Liver (tissue), 8 donors: ENCODE measurements at regions not wholly inside any gene's neighbourhood (a gene's known extent, or its start where the extent isn't known, plus 50 kb on each side); places are given as distances from the start of the nearest gene placed in this dataset.

Experiments
- DNase-seq: peaks from one replicate; pipeline ENCODE4 v3.0.0-alpha.2; 2017; ENCODE audit warnings: low spot score
- H3K27ac ChIP-seq, 2 donors: one replicate each; pipeline ENCODE4 v1.7.0; 2013; ENCODE audit warnings: inconsistent platforms in 2 of 2, low read length in 2 of 2, control low read depth in 1 of 2, low read depth in 1 of 2, mild to moderate bottlenecking in 1 of 2
- H3K27me3 ChIP-seq, 4 donors: one replicate each; pipeline versions ENCODE4 v1.6.1 to v1.7.0; 2013; ENCODE audit warnings: low read length in 3 of 4, inconsistent platforms in 1 of 4, mild to moderate bottlenecking in 1 of 4, moderate library complexity in 1 of 4; ENCODE audit not compliant: control insufficient read depth in 4 of 4, insufficient read depth in 4 of 4
- H3K36me3 ChIP-seq, 4 donors: one replicate each; pipeline versions ENCODE4 v1.6.1 to v1.7.0; 2013; ENCODE audit warnings: low read length in 3 of 4, mild to moderate bottlenecking in 3 of 4, low read depth in 1 of 4, moderate library complexity in 1 of 4; ENCODE audit not compliant: control insufficient read depth in 4 of 4, insufficient read depth in 3 of 4
- H3K4me1 ChIP-seq, 4 donors: one replicate each; pipeline versions ENCODE4 v1.6.1 to v1.7.0; 2013; ENCODE audit warnings: low read length in 3 of 4, mild to moderate bottlenecking in 3 of 4, moderate library complexity in 1 of 4; ENCODE audit not compliant: control insufficient read depth in 4 of 4, insufficient read depth in 4 of 4
- H3K4me3 ChIP-seq, 3 donors: one replicate each; pipeline versions ENCODE4 v1.6.1 to v1.7.0; 2013; ENCODE audit warnings: low read length in 3 of 3, control low read depth in 1 of 3, low read depth in 1 of 3, mild to moderate bottlenecking in 1 of 3
- H3K9ac ChIP-seq, 2 donors: one replicate each; pipeline ENCODE4 v1.7.0; 2013; ENCODE audit warnings: low read length in 2 of 2, mild to moderate bottlenecking in 2 of 2, moderate library complexity in 2 of 2, control low read depth in 1 of 2, low read depth in 1 of 2
- H3K9me3 ChIP-seq, 4 donors: one replicate each; pipeline versions ENCODE4 v1.6.1 to v1.7.0; 2013; ENCODE audit warnings: low read length in 3 of 4; ENCODE audit not compliant: control insufficient read depth in 4 of 4
- ATF3 ChIP-seq: IDR thresholded peaks from 2 replicates; pipeline ENCODE4 v1.6.1; 2016; ENCODE audit warnings: antibody characterized with exemption
- CTCF ChIP-seq: fragments of 150-350 bp; IDR thresholded peaks from 2 replicates; pipeline ENCODE4 v1.5.1; 2017; ENCODE audit warnings: improper control_type of control experiment, low read depth, low read length; ENCODE audit not compliant: missing input control
- EGR1 ChIP-seq, 2 donors: IDR thresholded peaks; 2 replicates each; pipeline ENCODE4 v1.6.1; 2016 to 2018; ENCODE audit warnings: antibody characterized with exemption in 2 of 2, low read depth in 2 of 2
- FOXA1 ChIP-seq: IDR thresholded peaks from 2 replicates; pipeline ENCODE4 v1.6.1; 2016; ENCODE audit warnings: antibody characterized with exemption
- FOXA2 ChIP-seq: IDR thresholded peaks from 2 replicates; pipeline ENCODE4 v1.6.1; 2016; ENCODE audit warnings: antibody characterized with exemption
- GABPA ChIP-seq, 2 donors: IDR thresholded peaks in 1 of 2; conservative IDR thresholded peaks in 1 of 2; 2 replicates each; pipeline ENCODE4 v1.6.1; 2016; ENCODE audit warnings: antibody characterized with exemption in 2 of 2, mild to moderate bottlenecking in 1 of 2, moderate library complexity in 1 of 2
- HNF4A ChIP-seq, 2 donors: conservative IDR thresholded peaks; 2 replicates each; pipeline ENCODE4 v1.6.1; 2016; ENCODE audit warnings: antibody characterized with exemption in 2 of 2, mild to moderate bottlenecking in 2 of 2
- HNF4G ChIP-seq: IDR thresholded peaks from 2 replicates; pipeline ENCODE4 v1.6.1; 2016; ENCODE audit warnings: antibody characterized with exemption
- JUND ChIP-seq, 2 donors: IDR thresholded peaks; 2 replicates each; pipeline ENCODE4 v1.6.1; 2016; ENCODE audit warnings: antibody characterized with exemption in 2 of 2
- MAX ChIP-seq: IDR thresholded peaks from 2 replicates; pipeline ENCODE4 v1.6.1; 2016; ENCODE audit warnings: antibody characterized with exemption
- NR2F2 ChIP-seq: IDR thresholded peaks from 2 replicates; pipeline ENCODE4 v1.6.1; 2016; ENCODE audit warnings: antibody characterized with exemption
- RAD21 ChIP-seq, 2 donors: IDR thresholded peaks; 2 replicates each; pipeline ENCODE4 v1.6.1; 2016; ENCODE audit warnings: antibody characterized with exemption in 2 of 2, mild to moderate bottlenecking in 2 of 2
- REST ChIP-seq: IDR thresholded peaks from 2 replicates; pipeline ENCODE4 v1.6.1; 2016; ENCODE audit warnings: antibody characterized with exemption, mild to moderate bottlenecking
- RXRA ChIP-seq, 2 donors: IDR thresholded peaks; 2 replicates each; pipeline ENCODE4 v1.6.1; 2017 to 2018; ENCODE audit warnings: antibody characterized with exemption in 2 of 2, mild to moderate bottlenecking in 1 of 2
- SP1 ChIP-seq: IDR thresholded peaks from 2 replicates; pipeline ENCODE4 v1.6.1; 2018; ENCODE audit warnings: antibody characterized with exemption, mild to moderate bottlenecking
- TAF1 ChIP-seq: conservative IDR thresholded peaks from 2 replicates; pipeline ENCODE4 v1.6.1; 2016; ENCODE audit warnings: antibody characterized with exemption, mild to moderate bottlenecking
- YY1 ChIP-seq: IDR thresholded peaks from 2 replicates; pipeline ENCODE4 v1.6.1; 2016; ENCODE audit warnings: antibody characterized with exemption, mild to moderate bottlenecking
- ZBTB33 ChIP-seq: IDR thresholded peaks from 2 replicates; pipeline ENCODE4 v1.6.1; 2016; ENCODE audit warnings: antibody characterized with exemption
- WGBS: extraction: QIAGEN DNeasy Blood & Tissue Kit; methylation state at CpG from one replicate; pipeline ENCODE4 v1.1.7; 2013; 5-methylcytosine and 5-hydroxymethylcytosine counted together
- donor health status: healthy.
- donor health status: healthy.
- donor health status: healthy.
- donor health status: healthy.
- donor health status: healthy.

- no peaks in the 10 kb centered on the region for H3K4me1 ChIP-seq
- H3K9me3 ChIP-seq: no peaks in the 10 kb centered on the region
- H3K4me3 ChIP-seq: no peak overlapping the region
- no peak overlapping the region for H3K9ac ChIP-seq
- peaks cover 0 to 4% (median 0%) of the 10 kb centered on the region in 4 donors for H3K27me3 ChIP-seq
- TF ChIP-seq RAD21 (IDR thresholded peaks at IDR 0.05) (no peak), ZBTB33 (no peak), TAF1 (no peak)
- no peak for DNase-seq
- H3K36me3 ChIP-seq: no peaks in the 10 kb centered on the region
- H3K27ac ChIP-seq: no peak overlapping the region
- 94% methylated on average over 10 of the region's 10 CpGs for WGBS
Observed at GRCh38 chr1:239874831-239875230, 216.9 kb upstream of the FMN2 start.

- DNase-seq: no peak
- no peaks in the 10 kb centered on the region for H3K9me3 ChIP-seq
- WGBS: 82% methylated on average over 10 of the region's 10 CpGs
- H3K9ac ChIP-seq: no peak overlapping the region
- no peak overlapping the region for H3K27ac ChIP-seq
- no peak for TF ChIP-seq EGR1 (IDR thresholded peaks at IDR 0.05; ENCODE audit: low read depth in 2 of 2)
- no peak for TF ChIP-seq TAF1
- no peak for TF ChIP-seq RAD21 (IDR thresholded peaks at IDR 0.05)
- TF ChIP-seq ATF3: no peak
- TF ChIP-seq ZBTB33: no peak
- no peak for TF ChIP-seq FOXA1
- TF ChIP-seq FOXA2: no peak
- no peak for TF ChIP-seq CTCF
- no peak for TF ChIP-seq REST
- no peak for TF ChIP-seq HNF4A (conservative IDR thresholded peaks at IDR 0.05)
- TF ChIP-seq HNF4G: no peak
- TF ChIP-seq SP1: no peak
- no peak for TF ChIP-seq RXRA (IDR thresholded peaks at IDR 0.05)
- no peak for TF ChIP-seq YY1
- TF ChIP-seq MAX: no peak
- TF ChIP-seq NR2F2: no peak
- no peak for TF ChIP-seq JUND (IDR thresholded peaks at IDR 0.05)
- TF ChIP-seq GABPA (IDR thresholded peaks at IDR 0.05 in 1 of 2, conservative IDR thresholded peaks at IDR 0.05 in 1 of 2): no peak
- no peaks in the 10 kb centered on the region for H3K27me3 ChIP-seq
- H3K4me1 ChIP-seq: no peaks in the 10 kb centered on the region
- no peaks in the 10 kb centered on the region for H3K36me3 ChIP-seq
- H3K4me3 ChIP-seq: no peak overlapping the region
Observed at GRCh38 chr1:239879321-239880170, 212.1 kb upstream of the FMN2 start.
